Body of pancreas (tissue), 4 donors: ENCODE measurements at regions not wholly inside any gene's neighbourhood (a gene's known extent, or its start where the extent isn't known, plus 50 kb on each side); places are given as distances from the start of the nearest gene placed in this dataset.

Experiments
- ATAC-seq: fragments of 150-250 bp; one replicate; pipeline ENCODE4 v1.9.1; 2016
- DNase-seq, 4 donors: peaks; one replicate each; pipeline ENCODE4 v3.0.0-alpha.2; 2019
- H3K27ac ChIP-seq, 4 donors: fragments of 200-600 bp; sonication (generic); 1 replicate in 3 of 4; 2 replicates in 1 of 4; pipeline versions ENCODE4 v1.5.1 to v1.6.1; 2016 to 2019; ENCODE audit warnings: mild to moderate bottlenecking in 1 of 4, mixed read lengths in 1 of 4, moderate library complexity in 1 of 4
- H3K27me3 ChIP-seq, 2 donors: fragments of 200-600 bp; sonication (generic); one replicate each; pipeline ENCODE4 v1.6.0; 2016; ENCODE audit warnings: mild to moderate bottlenecking in 1 of 2
- H3K36me3 ChIP-seq, 2 donors: fragments of 200-600 bp; sonication (generic); replicated peaks in 1 of 2; 2 replicates each; pipeline ENCODE4 v1.5.1; 2016; ENCODE audit warnings: low read depth in 2 of 2; ENCODE audit not compliant: insufficient read depth in 1 of 2
- H3K4me1 ChIP-seq: fragments of 200-600 bp; sonication (generic); one replicate; pipeline ENCODE4 v1.6.0; 2016
- H3K4me3 ChIP-seq, 2 donors: fragments of 200-600 bp; sonication (generic); 1 replicate in 1 of 2; 2 replicates in 1 of 2; pipeline ENCODE4 v1.5.1; 2016 to 2019
- H3K9me3 ChIP-seq, 3 donors: fragments of 200-600 bp; sonication (generic); 1 replicate in 2 of 3; 2 replicates in 1 of 3; pipeline ENCODE4 v1.5.1; 2016
- CTCF ChIP-seq, 7 experiments: fragments of 450-650 bp in 4 of 7; fragments of 200-600 bp in 3 of 7; sonication (generic) in 3 of 7; IDR thresholded peaks; one replicate each; pipeline ENCODE4 v1.5.1; 2016 to 2019; ENCODE audit warnings: antibody characterized with exemption in 7 of 7
- POLR2A ChIP-seq, 3 donors: fragments of 450-650 bp; IDR thresholded peaks; one replicate each; pipeline ENCODE4 v1.6.1; 2016; ENCODE audit warnings: antibody characterized with exemption in 3 of 3, mild to moderate bottlenecking in 2 of 3
- WGBS, 2 donors: methylation state at CpG; one replicate each; pipeline ENCODE4 v1.1.5; 2017; 5-methylcytosine and 5-hydroxymethylcytosine counted together
- intact Hi-C: fragments of 100-400 bp; cut with DNase I; formaldehyde crosslinking; loops from one replicate; pipeline ENCODE4 v1.15.1; 2023

DNA sequence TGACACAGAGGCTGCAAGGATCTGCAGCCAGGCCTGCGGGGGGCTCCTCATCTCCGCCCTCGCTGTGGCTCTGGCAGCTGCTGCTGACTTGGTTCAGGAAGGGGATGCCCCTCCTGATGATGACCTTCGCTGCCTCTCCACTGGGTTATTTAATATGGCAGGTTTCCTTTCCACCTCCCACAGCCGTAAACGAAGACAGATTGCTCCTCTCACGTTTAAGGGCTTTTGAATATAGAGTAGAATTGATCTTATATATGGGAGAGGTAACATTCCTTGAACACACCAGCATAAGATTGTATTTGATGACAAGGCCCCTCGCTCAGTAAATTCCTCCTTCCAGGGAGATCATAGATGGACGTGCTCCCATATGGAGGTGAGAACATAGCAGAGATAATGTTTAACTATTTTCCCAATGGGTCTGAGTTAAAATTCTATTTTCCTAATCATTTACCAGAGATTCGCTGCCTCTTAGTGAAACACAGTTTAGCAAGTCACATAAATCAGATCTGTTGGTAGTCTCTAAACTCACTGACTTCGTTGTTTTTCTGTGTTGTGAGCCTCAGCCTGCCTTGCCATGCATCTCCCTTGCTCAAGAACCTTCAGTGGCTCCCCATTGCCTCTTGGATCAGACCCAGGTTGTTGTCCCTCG, 88.5 kb upstream of the AJAP1 start:
- Histone ChIP-seq H3K4me3 (no peak overlapping the region), H3K4me1 (no peaks in the 10 kb centered on the region), H3K36me3 (no peaks in the 10 kb centered on the region), H3K27ac (peak overlapping the region in 2 of 4 donors; percentile 42 to 51), H3K9me3 (no peaks in the 10 kb centered on the region), H3K27me3 (no peaks in the 10 kb centered on the region)
- ATAC-seq, result no peak
- 42 to 51% methylated on average over 12 of the region's 12 CpGs for WGBS, 2 donors
- intact Hi-C loops, result no loop called here
- DNase-seq, result no peak
- TF ChIP-seq CTCF (IDR thresholded peaks at IDR 0.05), result no peak
- no peak for TF ChIP-seq POLR2A (IDR thresholded peaks at IDR 0.05)

DNA sequence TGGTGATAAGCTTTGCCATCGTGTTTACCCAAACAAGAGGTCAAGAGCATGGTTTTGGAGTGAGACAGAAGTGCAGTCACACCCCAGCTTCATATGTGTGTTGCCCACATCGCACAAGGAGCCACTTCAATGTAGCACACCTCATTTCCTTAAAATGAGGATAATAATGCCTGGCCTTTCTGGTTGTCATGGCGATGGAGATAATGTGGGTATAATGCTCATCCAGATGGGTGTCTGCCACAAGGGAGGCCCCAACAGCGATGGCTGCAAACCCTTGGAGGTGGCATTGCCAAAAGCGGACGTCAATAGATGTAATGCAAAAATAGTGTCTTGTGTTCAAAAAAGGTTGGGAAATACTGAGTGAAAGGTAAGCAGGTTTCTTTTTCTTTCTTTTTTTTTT, 83.1 kb upstream of the AJAP1 start:
- no peaks in the 10 kb centered on the region for H3K4me1 ChIP-seq
- H3K9me3 ChIP-seq, result no peaks in the 10 kb centered on the region
- ATAC-seq (no peak), DNase-seq (no peak)
- WGBS, 2 donors, result 63 to 69% methylated on average over 6 of the region's 6 CpGs
- no peaks in the 10 kb centered on the region for H3K36me3 ChIP-seq
- no peak overlapping the region for H3K4me3 ChIP-seq
- H3K27me3 ChIP-seq, result no peaks in the 10 kb centered on the region
- TF ChIP-seq POLR2A (IDR thresholded peaks at IDR 0.05), result no peak
- no peak for TF ChIP-seq CTCF (IDR thresholded peaks at IDR 0.05)
- H3K27ac ChIP-seq, result no peak overlapping the region
- intact Hi-C loops, result no loop called here

- TF ChIP-seq CTCF (IDR thresholded peaks at IDR 0.05) (no peak), POLR2A (IDR thresholded peaks at IDR 0.05) (no peak)
- DNase-seq (no peak), ATAC-seq (no peak)
- Histone ChIP-seq H3K27me3 (no peaks in the 10 kb centered on the region), H3K36me3 (no peaks in the 10 kb centered on the region), H3K27ac (no peak overlapping the region), H3K4me1 (no peaks in the 10 kb centered on the region), H3K4me3 (no peak overlapping the region), H3K9me3 (no peaks in the 10 kb centered on the region)
- WGBS, 2 donors, result 52 to 62% methylated on average over 3 of the region's 3 CpGs
- intact Hi-C loops, result no loop called here
Measured at GRCh38 chr1:4573526-4573925, 80.9 kb upstream of the AJAP1 start.

DNA sequence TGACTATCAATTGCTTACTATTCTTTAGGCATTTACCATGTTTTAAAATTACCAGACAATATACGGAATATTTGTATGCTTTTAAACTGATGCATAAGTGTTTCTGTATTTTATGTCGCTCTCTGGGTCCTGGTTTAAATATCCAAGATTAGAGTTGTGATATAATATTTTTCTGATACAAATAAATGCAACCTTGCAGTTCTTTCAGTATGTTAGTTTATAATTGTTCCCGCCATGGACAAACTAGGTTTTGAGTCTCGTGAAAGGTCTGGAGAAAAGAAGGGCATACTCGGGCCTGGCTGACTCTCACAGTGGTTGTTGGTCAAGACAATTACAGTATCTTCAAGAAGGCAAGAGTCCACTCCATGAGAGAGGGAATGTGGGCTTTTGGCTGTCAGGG, 72.6 kb upstream of the AJAP1 start:
- TF ChIP-seq POLR2A (IDR thresholded peaks at IDR 0.05), result no peak
- TF ChIP-seq CTCF (IDR thresholded peaks at IDR 0.05), result no peak
- 66 to 67% methylated on average over 5 of the region's 5 CpGs for WGBS, 2 donors
- DNase-seq (no peak), ATAC-seq (no peak)
- no peaks in the 10 kb centered on the region for H3K9me3 ChIP-seq
- no peaks in the 10 kb centered on the region for H3K27me3 ChIP-seq
- H3K4me3 ChIP-seq, result no peak overlapping the region
- intact Hi-C loops, result no loop called here
- H3K36me3 ChIP-seq, result no peaks in the 10 kb centered on the region
- no peaks in the 10 kb centered on the region for H3K4me1 ChIP-seq
- H3K27ac ChIP-seq, result no peak overlapping the region

GRCh38 chr1:4584449-4584848, 70.0 kb upstream of the AJAP1 start:
- Histone ChIP-seq H3K27me3 (no peaks in the 10 kb centered on the region), H3K36me3 (no peaks in the 10 kb centered on the region), H3K4me1 (no peaks in the 10 kb centered on the region), H3K9me3 (no peaks in the 10 kb centered on the region), H3K27ac (no peak overlapping the region), H3K4me3 (no peak overlapping the region)
- ATAC-seq, result no peak
- intact Hi-C loops, result no loop called here
- TF ChIP-seq CTCF (IDR thresholded peaks at IDR 0.05) (no peak), POLR2A (IDR thresholded peaks at IDR 0.05) (no peak)
- DNase-seq, result no peak
- 64 to 65% methylated on average over 5 of the region's 5 CpGs for WGBS, 2 donors
